GM23338 (cell line): ENCODE measurements at regions not wholly inside any gene's neighbourhood (a gene's known extent, or its start where the extent isn't known, plus 50 kb on each side); places are given as distances from the start of the nearest gene placed in this dataset.

ENCODE experiments used
- ATAC-seq: fragments of 200-7000 bp; cut with Tn5 transposase; 3 replicates; pipeline ENCODE4 v1.9.1; 2020
- DNase-seq: peaks from one replicate; pipeline ENCODE4 v3.0.0-alpha.2; 2015; ENCODE audit warnings: low spot score
- H2AFZ ChIP-seq: fragments of 200-600 bp; sonication (generic); 2 replicates; pipeline ENCODE4 v1.8.0; 2016; ENCODE audit warnings: antibody characterized with exemption, mild to moderate bottlenecking, moderate library complexity
- H3F3A ChIP-seq: fragments of 200-600 bp; sonication (generic); replicated peaks from 2 replicates; pipeline ENCODE4 v1.8.0; 2017; ENCODE audit warnings: antibody characterized with exemption, mixed run types, low read depth
- H3K27ac ChIP-seq: fragments of 200-600 bp; sonication (generic); 2 replicates; pipeline ENCODE4 v1.6.1; 2016; ENCODE audit warnings: low read depth
- H3K27me3 ChIP-seq: fragments of 200-600 bp; sonication (generic); 2 replicates; pipeline ENCODE4 v1.8.0; 2016; ENCODE audit warnings: mild to moderate bottlenecking, mixed run types, moderate library complexity; ENCODE audit not compliant: insufficient read depth
- H3K36me3 ChIP-seq: fragments of 200-600 bp; sonication (generic); 2 replicates; pipeline ENCODE4 v1.8.0; 2016; ENCODE audit warnings: mild to moderate bottlenecking; ENCODE audit not compliant: insufficient read depth
- H3K4me1 ChIP-seq: fragments of 200-600 bp; sonication (generic); 2 replicates; pipeline ENCODE4 v1.8.0; 2016; ENCODE audit warnings: mild to moderate bottlenecking, moderate library complexity; ENCODE audit not compliant: insufficient read depth
- H3K4me2 ChIP-seq: fragments of 200-600 bp; sonication (generic); 2 replicates; pipeline ENCODE4 v1.7.1; 2017; ENCODE audit warnings: mixed run types
- H3K4me3 ChIP-seq: fragments of 200-600 bp; sonication (generic); 2 replicates; pipeline ENCODE4 v1.6.1; 2016; ENCODE audit warnings: mixed run types
- H3K79me2 ChIP-seq: fragments of 200-600 bp; sonication (generic); replicated peaks from 2 replicates; pipeline ENCODE4 v1.8.0; 2017; ENCODE audit warnings: mild to moderate bottlenecking; ENCODE audit not compliant: insufficient read depth
- H3K9me2 ChIP-seq: fragments of 200-600 bp; sonication (generic); 2 replicates; pipeline ENCODE4 v1.8.0; 2017; ENCODE audit not compliant: insufficient read depth
- H4K20me1 ChIP-seq: fragments of 200-600 bp; sonication (generic); replicated peaks from 2 replicates; pipeline ENCODE4 v1.8.0; 2017; ENCODE audit warnings: mild to moderate bottlenecking; ENCODE audit not compliant: insufficient read depth
- H3K27ac Mint-ChIP-seq: 2 replicates; pipeline ENCODE4 v1.8.0; 2020; ENCODE audit warnings: inconsistent platforms, mild to moderate bottlenecking, moderate library complexity, mixed read lengths
- H3K27me3 Mint-ChIP-seq: 3 replicates; pipeline ENCODE4 v1.8.0; 2022; ENCODE audit warnings: low read depth, mild to moderate bottlenecking, moderate library complexity, mixed read lengths, inconsistent platforms; ENCODE audit not compliant: insufficient read depth, poor library complexity
- H3K36me3 Mint-ChIP-seq: 3 replicates; pipeline ENCODE4 v1.8.0; 2021; ENCODE audit warnings: low read depth, mild to moderate bottlenecking, inconsistent platforms, moderate library complexity, mixed read lengths
- H3K4me1 Mint-ChIP-seq: 3 replicates; pipeline ENCODE4 v1.8.0; 2020; ENCODE audit warnings: mild to moderate bottlenecking, inconsistent platforms, mixed read lengths
- H3K4me3 Mint-ChIP-seq: 3 replicates; pipeline ENCODE4 v1.8.0; 2021; ENCODE audit warnings: moderate library complexity, mild to moderate bottlenecking, inconsistent platforms, mixed read lengths
- H3K9me3 Mint-ChIP-seq: 3 replicates; pipeline ENCODE4 v1.8.0; 2020; ENCODE audit warnings: moderate library complexity, mild to moderate bottlenecking, inconsistent platforms, mixed read lengths
- EZH2 ChIP-seq: fragments of 200-600 bp; sonication (generic); IDR thresholded peaks from one replicate; pipeline ENCODE4 v1.8.0; 2017; ENCODE audit warnings: antibody characterized with exemption, mild to moderate bottlenecking, low read depth; ENCODE audit not compliant: unreplicated experiment
- EZH2phosphoT487 ChIP-seq: fragments of 200-600 bp; sonication (generic); IDR thresholded peaks from one replicate; pipeline ENCODE4 v1.8.1; 2018; ENCODE audit warnings: antibody characterized with exemption; ENCODE audit not compliant: unreplicated experiment
- JUNB ChIP-seq: IDR thresholded peaks from one replicate; pipeline ENCODE4 v1.6.1; 2016; ENCODE audit warnings: antibody characterized with exemption; ENCODE audit not compliant: unreplicated experiment
- POLR2AphosphoS5 ChIP-seq: IDR thresholded peaks from 2 replicates; pipeline ENCODE4 v1.6.1; 2016; ENCODE audit warnings: antibody characterized with exemption, low read depth
- ZNF331 ChIP-seq: fragments of 250-450 bp; sonication (Bioruptor Pico); IDR thresholded peaks from 2 replicates; pipeline ENCODE4 v1.5.0; 2020; ENCODE audit warnings: low read depth, mild to moderate bottlenecking, moderate library complexity
- ZNF462 ChIP-seq: fragments of 250-450 bp; sonication (Bioruptor Pico); IDR thresholded peaks from 2 replicates; pipeline ENCODE4 v1.5.0; 2020; ENCODE audit warnings: mild to moderate bottlenecking, moderate library complexity
- TF ChIP-seq, protein P1 (sequence below): IDR thresholded peaks from 2 replicates; pipeline ENCODE4 v1.6.1; 2016; ENCODE audit warnings: antibody characterized with exemption
- TF ChIP-seq, protein P2 (sequence below): IDR thresholded peaks from one replicate; pipeline ENCODE4 v1.6.1; 2018; ENCODE audit warnings: antibody characterized with exemption; ENCODE audit not compliant: unreplicated experiment

GRCh38 chr13:67377919-67378318 is 147.8 kb upstream of the PCDH9 start (continued):
- TF ChIP-seq ZNF462 (CRISPR knock-in tag): no peak
- TF ChIP-seq, protein P1, sequence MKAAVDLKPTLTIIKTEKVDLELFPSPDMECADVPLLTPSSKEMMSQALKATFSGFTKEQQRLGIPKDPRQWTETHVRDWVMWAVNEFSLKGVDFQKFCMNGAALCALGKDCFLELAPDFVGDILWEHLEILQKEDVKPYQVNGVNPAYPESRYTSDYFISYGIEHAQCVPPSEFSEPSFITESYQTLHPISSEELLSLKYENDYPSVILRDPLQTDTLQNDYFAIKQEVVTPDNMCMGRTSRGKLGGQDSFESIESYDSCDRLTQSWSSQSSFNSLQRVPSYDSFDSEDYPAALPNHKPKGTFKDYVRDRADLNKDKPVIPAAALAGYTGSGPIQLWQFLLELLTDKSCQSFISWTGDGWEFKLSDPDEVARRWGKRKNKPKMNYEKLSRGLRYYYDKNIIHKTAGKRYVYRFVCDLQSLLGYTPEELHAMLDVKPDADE: no peak

DNA sequence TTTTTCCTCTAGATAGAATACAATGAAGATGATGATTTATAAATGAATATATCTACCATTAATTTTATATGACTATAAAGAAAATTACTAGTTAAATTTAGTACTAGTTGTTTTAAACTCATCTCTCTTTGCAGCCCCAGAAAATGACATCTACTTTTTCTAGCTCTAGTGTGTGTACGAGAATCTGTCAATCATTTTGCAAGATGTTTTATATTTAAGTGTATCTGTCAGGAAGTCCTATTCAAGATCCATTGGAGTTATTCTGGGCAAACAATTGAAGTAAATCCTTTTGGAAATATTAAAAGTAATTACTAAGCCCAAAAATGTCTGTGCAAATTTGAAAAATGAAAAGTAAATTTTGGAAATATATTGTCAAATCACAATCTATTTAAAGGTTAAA is 144.3 kb upstream of the PCDH9 start:
- H4K20me1 ChIP-seq: no peaks in the 10 kb centered on the region
- no peak overlapping the region for H2AFZ ChIP-seq
- no peaks in the 10 kb centered on the region for H3K79me2 ChIP-seq
- H3K27ac ChIP-seq: no peak overlapping the region
- H3K4me1 Mint-ChIP-seq: peaks cover 4% of the 10 kb centered on the region
- H3K9me3 Mint-ChIP-seq: no peaks in the 10 kb centered on the region
- no peak overlapping the region for H3K4me3 Mint-ChIP-seq
- no peaks in the 10 kb centered on the region for H3F3A ChIP-seq
- DNase-seq (no peak), ATAC-seq (no peak)
- H3K27me3 ChIP-seq: no peaks in the 10 kb centered on the region
- peaks cover 4% of the 10 kb centered on the region for H3K4me1 ChIP-seq
- no peaks in the 10 kb centered on the region for H3K27me3 Mint-ChIP-seq
- H3K4me3 ChIP-seq: no peak overlapping the region
- no peak overlapping the region for H3K27ac Mint-ChIP-seq
- H3K36me3 ChIP-seq: no peaks in the 10 kb centered on the region
- H3K36me3 Mint-ChIP-seq: no peaks in the 10 kb centered on the region
- no peaks in the 10 kb centered on the region for H3K9me2 ChIP-seq
- no peak overlapping the region for H3K4me2 ChIP-seq
- TF ChIP-seq, protein P2, sequence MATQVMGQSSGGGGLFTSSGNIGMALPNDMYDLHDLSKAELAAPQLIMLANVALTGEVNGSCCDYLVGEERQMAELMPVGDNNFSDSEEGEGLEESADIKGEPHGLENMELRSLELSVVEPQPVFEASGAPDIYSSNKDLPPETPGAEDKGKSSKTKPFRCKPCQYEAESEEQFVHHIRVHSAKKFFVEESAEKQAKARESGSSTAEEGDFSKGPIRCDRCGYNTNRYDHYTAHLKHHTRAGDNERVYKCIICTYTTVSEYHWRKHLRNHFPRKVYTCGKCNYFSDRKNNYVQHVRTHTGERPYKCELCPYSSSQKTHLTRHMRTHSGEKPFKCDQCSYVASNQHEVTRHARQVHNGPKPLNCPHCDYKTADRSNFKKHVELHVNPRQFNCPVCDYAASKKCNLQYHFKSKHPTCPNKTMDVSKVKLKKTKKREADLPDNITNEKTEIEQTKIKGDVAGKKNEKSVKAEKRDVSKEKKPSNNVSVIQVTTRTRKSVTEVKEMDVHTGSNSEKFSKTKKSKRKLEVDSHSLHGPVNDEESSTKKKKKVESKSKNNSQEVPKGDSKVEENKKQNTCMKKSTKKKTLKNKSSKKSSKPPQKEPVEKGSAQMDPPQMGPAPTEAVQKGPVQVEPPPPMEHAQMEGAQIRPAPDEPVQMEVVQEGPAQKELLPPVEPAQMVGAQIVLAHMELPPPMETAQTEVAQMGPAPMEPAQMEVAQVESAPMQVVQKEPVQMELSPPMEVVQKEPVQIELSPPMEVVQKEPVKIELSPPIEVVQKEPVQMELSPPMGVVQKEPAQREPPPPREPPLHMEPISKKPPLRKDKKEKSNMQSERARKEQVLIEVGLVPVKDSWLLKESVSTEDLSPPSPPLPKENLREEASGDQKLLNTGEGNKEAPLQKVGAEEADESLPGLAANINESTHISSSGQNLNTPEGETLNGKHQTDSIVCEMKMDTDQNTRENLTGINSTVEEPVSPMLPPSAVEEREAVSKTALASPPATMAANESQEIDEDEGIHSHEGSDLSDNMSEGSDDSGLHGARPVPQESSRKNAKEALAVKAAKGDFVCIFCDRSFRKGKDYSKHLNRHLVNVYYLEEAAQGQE: no peak
- no peak for TF ChIP-seq JUNB
- TF ChIP-seq ZNF331 (CRISPR knock-in tag): no peak
- no peak for TF ChIP-seq EZH2
- no peak for TF ChIP-seq EZH2phosphoT487
- no peak for TF ChIP-seq POLR2AphosphoS5
